HFF-Myc (cell line): ENCODE measurements at regions not wholly inside any gene's neighbourhood (a gene's known extent, or its start where the extent isn't known, plus 50 kb on each side); places are given as distances from the start of the nearest gene placed in this dataset.

Source experiments
- DNase-seq: peaks from one replicate; pipeline ENCODE4 v3.0.0-alpha.2; 2011; ENCODE audit warnings: low read depth; ENCODE audit errors: extremely low read depth
- H3K4me3 ChIP-seq: replicated peaks from 2 replicates; pipeline ENCODE4 v1.5.1; 2011; ENCODE audit warnings: low read depth, mild to moderate bottlenecking, control low read depth, low read length
- TF ChIP-seq, protein P1 (sequence below): IDR thresholded peaks from 2 replicates; pipeline ENCODE4 v1.5.1; 2012; ENCODE audit warnings: mild to moderate bottlenecking, low read depth, low read length, control low read depth; ENCODE audit errors: missing control alignments

DNA sequence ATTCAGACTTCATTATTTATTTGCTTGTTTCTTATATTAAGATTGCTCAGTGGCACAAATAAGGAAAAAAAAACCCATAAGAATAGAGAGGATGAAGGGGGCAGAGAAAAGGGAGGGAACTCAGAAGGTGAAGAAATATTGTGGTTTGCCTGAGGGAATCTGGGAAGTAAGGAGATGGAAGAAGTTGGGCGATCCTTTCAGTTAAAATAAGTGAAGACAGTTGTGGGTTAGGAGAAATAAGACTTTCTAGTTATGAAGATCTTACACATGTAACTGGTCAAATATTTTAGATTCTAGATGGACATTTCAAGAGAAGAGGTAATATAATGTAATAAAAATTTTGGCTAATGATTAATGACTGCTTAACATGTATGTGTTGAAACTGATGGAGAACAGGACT, 138.7 kb upstream of the LIMCH1 start:
- TF ChIP-seq, protein P1, sequence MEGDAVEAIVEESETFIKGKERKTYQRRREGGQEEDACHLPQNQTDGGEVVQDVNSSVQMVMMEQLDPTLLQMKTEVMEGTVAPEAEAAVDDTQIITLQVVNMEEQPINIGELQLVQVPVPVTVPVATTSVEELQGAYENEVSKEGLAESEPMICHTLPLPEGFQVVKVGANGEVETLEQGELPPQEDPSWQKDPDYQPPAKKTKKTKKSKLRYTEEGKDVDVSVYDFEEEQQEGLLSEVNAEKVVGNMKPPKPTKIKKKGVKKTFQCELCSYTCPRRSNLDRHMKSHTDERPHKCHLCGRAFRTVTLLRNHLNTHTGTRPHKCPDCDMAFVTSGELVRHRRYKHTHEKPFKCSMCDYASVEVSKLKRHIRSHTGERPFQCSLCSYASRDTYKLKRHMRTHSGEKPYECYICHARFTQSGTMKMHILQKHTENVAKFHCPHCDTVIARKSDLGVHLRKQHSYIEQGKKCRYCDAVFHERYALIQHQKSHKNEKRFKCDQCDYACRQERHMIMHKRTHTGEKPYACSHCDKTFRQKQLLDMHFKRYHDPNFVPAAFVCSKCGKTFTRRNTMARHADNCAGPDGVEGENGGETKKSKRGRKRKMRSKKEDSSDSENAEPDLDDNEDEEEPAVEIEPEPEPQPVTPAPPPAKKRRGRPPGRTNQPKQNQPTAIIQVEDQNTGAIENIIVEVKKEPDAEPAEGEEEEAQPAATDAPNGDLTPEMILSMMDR, result no peak
- DNase-seq, result no peak
- H3K4me3 ChIP-seq, result no peak overlapping the region

DNA sequence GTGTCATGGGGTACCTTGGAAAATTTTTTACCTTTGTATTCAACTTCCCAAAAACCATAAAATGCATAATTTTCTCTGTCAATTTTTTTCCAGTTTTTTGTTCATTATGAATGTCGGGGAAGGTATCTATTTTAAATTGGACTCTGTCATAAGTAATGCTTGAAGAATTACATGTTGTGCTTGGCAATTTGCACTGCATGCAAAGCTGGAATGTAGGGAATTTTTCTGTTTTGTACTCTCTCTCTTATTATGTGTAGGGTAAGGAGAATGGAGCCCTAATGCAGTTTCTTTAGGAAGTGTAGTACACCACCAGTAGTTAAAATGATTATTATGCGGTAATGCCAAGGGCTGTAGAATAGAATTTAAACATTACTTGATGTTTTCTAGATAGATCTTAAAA, 137.7 kb upstream of the LIMCH1 start:
- H3K4me3 ChIP-seq, result no peak overlapping the region
- TF ChIP-seq, protein P1, result no peak
- DNase-seq, result no peak

DNA sequence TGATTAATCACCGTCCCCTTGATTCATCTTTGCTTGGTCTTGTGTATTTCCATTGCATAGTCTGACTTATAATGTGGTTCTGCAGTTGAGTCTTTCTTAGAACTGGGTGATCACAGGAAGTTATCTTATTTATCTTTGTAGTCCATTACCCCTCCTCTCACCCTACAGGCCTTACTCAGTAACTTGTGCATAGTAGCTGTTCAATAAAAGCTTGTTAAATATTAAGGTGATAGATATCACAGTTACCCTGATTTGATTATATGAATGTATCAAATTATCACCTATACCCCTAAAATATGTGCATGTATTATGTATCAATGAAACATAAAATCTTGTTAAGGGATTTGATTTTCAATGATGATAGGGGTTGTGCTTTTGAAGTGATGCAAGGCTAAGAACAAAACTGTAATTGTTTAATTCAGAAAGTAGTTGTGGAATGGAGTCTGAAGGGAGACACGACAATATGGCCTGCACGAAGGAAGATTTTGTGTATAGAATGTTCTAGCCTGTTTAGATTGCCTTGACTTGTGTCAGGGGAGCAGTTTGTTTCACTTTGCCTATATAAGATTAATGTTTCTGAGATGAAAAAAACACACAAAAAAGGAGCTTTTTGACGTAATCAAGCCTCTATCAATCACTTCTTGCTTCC, 132.4 kb upstream of the LIMCH1 start:
- TF ChIP-seq, protein P1, result no peak
- H3K4me3 ChIP-seq, result no peak overlapping the region
- no peak for DNase-seq

DNA sequence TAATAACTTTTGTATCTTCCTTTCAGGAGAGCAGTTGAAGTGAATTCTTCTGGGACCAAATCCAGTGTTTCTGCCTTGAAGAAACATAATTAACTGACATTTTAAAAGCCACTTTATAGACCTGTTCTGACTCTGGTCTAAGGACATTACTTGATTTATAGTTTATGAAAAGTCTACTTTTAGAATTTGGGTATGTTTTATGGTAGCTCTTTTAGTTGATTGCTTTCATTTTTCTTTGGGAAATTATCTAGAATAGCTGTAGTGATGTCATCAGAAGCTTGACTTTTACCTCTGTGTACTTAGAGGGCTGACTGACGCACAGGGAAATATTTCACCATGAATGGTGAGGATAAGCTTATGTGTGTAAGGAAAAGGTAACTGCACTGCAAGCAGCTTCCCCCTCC, 131.8 kb upstream of the LIMCH1 start:
- no peak for DNase-seq
- TF ChIP-seq, protein P1, result no peak
- H3K4me3 ChIP-seq, result no peak overlapping the region

DNA sequence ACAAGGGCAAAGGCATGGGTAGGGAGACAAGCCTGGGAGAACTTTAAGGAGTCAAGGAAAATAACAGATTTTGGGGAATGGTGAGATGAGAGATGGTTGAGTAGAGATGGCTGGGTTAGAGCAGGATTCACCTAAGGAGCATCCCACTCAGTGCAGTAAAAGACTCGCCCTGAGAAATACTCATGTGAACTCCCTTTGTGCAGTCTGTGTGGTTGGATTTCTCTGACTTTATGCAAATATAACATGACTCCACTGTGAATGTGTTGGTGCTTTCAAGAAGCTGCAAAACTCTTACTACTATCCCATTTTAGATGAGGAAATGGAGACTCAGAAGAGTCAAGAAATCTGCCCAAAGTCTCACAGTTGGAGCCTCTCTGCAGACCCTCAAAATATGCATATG, 129.8 kb upstream of the LIMCH1 start:
- TF ChIP-seq, protein P1, result no peak
- no peak overlapping the region for H3K4me3 ChIP-seq
- no peak for DNase-seq

DNA sequence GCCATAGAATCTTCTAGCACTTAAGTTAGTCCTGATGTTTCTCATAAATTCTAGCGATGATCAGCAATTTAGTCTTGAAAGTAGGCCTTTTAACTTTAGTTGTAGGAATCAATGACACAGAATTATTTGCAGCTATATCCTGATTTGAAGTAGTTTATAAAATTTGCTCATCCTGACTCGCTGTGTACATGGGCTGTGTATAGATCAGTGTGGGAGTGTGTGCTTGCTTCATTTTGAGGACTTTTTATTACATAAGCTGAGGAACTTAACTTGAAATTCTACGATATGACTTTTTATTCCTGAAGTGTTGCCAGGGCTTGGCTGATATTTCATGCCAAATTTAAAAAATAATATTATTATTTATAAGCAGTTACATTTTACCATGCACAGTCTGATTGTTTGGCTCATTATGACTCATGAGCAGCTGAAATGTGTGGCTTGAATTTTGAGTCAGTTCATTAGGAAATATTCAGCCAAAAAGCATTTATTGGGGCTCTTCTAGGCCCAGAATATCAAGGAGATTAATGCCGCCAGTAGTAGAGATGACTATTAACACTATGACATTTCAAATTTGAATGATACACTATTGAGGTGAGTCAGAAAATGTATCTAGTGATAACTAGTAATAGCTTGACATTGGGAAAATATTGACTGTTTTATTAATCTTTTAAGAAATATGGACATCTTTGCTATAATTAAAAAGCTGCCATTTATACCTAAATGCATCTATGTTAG, 128.9 kb upstream of the LIMCH1 start:
- TF ChIP-seq, protein P1, result no peak
- no peak overlapping the region for H3K4me3 ChIP-seq
- no peak for DNase-seq
